ENCODE measurements at regions not wholly inside any gene's neighbourhood (a gene's known extent, or its start where the extent isn't known, plus 50 kb on each side); places are given as distances from the start of the nearest gene placed in this dataset.

DNA sequence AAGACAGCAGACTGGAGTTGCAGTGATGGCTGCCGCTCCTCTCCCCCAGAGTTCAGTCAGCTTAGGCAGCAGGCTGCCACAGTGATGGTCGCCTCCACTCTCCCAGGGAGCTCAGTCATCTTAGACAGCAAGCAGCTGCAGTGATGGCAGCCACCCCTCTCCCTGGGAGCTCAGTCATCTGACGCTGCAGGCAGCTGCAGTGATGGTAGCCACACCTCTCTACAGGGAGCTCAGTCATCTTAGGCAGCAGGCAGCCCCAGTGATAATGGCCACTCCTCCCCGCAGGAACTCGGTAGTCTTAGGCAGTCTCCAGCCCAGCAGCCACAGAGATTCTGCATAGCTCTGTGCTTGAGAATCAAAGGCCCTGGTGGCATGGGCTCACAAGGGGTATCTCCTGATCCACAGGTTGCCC, 582.7 kb downstream of the DTWD2 start:
- no peak for TF ChIP-seq POLR2A (IDR thresholded peaks at IDR 0.05)
- no peak for TF ChIP-seq CTCF (IDR thresholded peaks at IDR 0.05)
